Left lobe of liver (tissue), 2 donors: ENCODE measurements at regions not wholly inside any gene's neighbourhood (a gene's known extent, or its start where the extent isn't known, plus 50 kb on each side); places are given as distances from the start of the nearest gene placed in this dataset.
"Not testable (repeated sequence)": the region's sequence is repeated elsewhere in the genome, so short reads cannot be mapped to it uniquely, and the experiment has no call there.

Experiments
- ATAC-seq: fragments of 200-7000 bp; cut with Tn5 transposase; one replicate; pipeline ENCODE4 v1.9.1; 2020; ENCODE audit warnings: mild to moderate bottlenecking, moderate library complexity
- DNase-seq: peaks from one replicate; pipeline ENCODE4 v3.0.0-alpha.2; 2020; ENCODE audit warnings: low spot score
- donor health status: DM: no; HTN: no; CAD: no; lungs with moderate emphysema.
- donor health status: DM: no; HTN: yes; CAD: no.

DNA sequence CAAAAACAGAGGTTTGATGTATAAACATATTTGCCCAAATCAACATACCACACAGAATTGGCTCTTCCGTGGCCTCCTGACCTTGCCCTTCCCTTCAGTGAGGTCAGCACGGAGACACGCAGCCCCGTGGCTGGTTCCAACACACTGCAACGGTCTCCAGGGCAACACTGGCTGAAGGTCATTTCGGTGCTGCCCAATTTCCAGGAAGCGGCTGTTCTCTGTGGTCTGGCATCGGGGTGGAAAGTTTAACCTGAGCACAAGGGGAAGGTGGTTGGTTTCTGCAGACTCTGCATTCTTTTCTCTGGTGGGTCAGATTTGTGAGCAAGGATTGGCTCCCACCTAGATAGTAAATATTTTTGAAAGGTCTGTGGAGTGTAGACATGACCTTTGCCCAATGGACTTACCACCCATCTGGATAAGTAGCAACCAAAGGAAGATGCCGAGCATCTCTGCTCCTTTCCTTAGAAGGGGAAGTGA is 177.6 kb upstream of the PHACTR1 start:
- DNase-seq: peak; percentile 86

DNA sequence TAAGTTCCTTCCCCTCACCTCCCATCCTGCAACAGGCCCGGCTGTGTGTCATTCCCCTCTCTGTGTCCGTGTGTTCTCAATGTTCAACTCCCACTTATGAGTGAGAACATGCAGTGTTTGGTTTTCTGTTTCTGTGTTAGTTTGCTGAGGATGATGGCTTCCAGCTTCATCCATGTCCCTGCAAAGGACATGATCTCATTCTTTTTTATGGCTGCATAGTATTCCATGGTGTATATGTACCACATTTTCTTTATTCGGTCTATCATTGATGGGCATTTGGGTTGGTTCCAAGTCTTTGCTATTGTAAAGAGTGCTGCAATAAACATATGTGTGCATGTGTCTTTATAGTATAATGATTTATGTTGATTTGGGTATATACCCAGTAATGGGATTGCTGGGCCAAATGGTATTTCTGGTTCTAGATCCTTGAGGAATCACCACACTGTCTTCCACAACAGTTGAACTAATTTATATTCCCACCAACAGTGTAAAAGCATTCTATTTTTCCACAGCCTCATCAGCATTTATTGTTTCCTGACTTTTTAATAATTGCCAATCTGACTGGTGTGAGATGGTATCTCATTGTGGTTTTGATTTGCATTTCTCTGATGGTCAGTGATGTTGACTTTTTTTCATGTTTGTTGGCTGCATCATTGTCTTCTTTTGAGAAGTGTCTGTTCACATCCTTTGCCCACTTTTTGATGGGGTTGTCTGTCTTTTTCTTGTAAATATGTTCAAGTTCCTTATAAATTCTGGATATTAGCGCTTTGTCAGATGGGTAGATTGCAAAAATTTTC is 174.1 kb upstream of the PHACTR1 start:
- not testable (repeated sequence) for DNase-seq, ATAC-seq

More for the DNA sequence above, 177.6 kb upstream of the PHACTR1 start:
- peak; percentile 98 for ATAC-seq

DNA sequence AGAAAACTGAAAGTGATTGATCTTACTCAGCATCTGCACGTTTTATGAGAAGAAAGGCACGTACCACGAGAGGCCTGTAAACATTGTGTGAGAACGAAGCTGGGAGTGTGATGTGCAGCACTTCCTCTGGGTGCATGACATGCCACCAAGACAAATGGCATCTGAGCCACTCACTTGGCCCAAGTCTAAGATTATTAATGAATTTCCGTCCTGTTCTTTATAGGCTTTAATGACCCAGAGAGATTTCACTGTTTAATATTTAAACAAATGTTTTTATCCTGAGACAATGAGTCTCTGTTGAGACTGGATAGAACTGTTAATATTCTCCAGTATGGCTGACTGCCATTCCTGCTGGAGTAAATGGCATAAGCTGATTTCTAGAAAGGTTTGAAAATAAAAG is 172.6 kb upstream of the PHACTR1 start:
- ATAC-seq (no peak), DNase-seq (no peak)

DNA sequence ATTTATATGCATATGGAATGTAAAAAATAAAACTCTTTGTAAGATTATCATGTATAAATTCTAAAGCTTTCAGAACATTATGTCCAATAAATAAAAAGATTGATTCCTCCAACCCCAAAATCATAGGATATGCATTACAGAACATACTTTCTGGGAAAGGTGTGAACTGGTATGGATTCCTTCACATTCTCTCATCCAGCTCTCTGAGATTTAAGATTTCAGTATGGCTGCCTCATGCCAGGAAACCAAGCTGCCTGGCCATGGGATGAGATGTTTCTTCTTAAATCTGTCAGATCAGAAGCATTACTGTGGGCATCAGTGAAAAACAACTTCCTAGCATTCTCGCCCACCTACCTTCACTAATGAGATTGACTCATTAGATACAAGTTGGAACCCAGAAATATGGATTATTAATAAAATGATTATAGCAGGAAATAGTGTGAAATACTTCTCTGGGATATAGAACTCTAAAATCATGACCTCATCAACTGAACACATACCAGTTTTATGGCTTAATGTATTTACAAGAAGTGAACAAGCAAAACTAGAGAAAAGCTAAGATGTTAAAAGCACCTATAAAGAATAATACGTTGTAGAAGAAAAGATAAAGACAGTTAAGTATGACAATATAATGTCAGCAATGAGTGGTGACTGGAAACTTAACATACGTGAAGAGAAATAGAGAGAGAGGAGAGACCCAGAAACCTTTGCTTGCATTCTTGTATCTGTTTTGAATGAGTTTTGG is 171.6 kb upstream of the PHACTR1 start:
- no peak for DNase-seq
- no peak for ATAC-seq

DNA sequence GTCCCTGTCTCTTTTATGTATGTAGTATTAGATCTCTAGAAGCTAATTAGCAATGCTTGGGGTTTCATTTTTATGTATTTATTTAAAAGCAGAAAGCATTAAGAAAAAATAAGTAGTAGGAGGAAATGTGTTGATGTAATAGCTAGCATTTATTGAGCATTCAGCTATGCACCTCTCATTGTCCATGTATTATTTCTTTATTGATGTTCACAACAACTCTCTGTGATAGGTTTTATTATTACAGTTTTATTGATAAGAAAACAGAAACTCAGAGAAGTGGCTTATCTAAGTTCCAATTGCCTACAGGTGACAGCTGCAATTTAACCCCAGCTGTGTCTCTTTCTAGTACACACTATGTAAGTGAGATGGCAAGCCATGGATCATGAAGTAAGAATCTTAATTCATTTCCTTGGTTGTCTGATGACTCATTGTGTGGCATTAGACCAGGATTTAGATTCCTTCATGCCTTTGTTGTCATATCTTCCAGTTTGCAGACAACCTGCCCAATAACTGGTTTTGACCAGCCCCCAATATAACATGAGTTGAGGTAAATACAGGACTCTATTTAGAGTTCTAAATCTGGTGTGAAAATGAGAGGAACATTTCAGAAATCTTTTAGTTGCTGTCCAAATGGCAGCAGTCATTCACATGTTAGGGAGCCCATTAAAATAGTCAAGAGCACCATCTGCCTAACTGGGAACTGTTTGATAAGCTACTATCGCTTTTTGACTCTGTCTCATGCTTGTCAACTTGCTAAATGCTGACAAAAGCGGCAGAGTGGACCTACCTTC is 170.8 kb upstream of the PHACTR1 start:
- ATAC-seq (no peak), DNase-seq (no peak)

DNA sequence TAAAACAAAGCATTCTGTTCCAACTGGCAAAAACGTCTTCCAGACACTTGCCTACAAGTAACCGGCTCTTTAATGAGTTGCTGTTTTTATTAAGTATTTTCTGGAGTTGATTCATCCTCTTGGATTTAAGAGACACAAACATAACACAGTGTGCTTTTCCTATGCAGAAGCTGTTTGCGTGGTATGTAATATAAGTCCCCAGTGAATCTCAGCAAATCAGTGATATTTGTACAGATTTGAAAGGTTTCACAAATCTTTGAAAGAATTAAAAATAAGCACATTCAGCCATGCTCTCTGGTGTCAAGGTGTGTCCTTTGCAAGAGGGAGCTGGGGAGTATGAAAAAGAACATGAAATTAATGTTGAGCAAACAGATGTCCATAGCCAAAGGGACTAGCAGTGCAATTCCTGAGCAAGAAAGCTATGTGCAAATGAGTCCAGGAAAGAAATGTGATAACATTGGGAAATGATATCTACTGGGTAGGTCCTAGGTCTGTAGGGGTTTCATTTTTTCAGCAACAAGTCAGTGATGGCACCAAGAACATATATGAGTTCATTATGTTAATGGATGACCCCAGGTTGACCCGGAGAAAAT is 170.1 kb upstream of the PHACTR1 start:
- no peak for ATAC-seq
- no peak for DNase-seq

DNA sequence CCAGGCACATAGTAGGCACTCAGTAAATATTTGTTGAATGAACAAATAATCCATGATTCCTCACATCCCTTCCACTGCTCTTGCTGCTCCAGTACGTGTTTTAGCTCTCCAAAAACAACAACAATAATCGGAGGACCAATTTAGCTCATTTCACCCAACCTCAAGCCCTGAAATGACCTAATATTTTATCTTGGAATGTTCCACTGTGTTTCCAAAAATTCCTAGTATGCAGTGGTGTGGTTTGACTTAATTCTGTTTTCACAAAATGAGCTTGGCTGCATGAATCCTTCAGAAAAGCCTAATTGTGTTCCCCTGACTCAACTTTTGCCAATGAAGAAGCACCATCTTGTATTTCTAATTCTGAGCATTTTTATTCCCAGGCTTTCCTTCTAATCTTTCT is 168.0 kb upstream of the PHACTR1 start:
- ATAC-seq (no peak), DNase-seq (no peak)

DNA sequence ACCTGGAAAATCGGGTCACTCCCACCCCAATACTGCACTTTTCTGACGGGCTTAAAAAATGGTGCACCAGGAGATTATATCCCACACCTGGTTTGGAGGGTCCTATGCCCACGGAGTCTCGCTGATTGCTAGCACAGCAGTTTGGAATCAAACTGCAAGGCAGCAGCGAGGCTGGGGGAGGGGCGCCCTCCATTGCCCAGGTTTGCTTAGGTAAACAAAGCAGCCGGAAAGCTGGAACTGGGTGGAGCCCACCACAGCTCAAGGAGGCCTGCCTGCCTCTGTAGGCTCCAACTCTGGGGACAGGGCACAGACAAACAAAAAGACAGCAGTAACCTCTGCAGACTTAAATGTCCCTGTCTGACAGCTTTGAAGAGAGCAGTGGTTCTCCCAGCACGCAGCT is 167.1 kb upstream of the PHACTR1 start:
- ATAC-seq, DNase-seq: not testable (repeated sequence)

DNA sequence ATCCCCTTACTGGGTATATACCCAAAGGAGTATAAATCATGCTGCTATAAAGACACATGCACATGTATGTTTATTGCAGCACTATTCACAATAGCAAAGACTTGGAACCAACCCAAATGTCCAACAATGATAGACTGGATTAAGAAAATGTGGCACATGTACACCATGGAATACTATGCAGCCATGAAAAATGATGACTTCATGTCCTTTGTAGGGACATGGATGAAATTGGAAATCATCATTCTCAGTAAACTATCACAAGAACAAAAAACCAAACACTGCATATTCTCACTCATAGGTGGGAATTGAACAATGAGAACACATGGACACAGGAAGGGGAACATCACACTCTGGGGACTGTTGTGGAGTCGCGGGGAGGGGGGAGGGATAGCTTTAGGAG is 161.7 kb upstream of the PHACTR1 start:
- not testable (repeated sequence) for DNase-seq, ATAC-seq

DNA sequence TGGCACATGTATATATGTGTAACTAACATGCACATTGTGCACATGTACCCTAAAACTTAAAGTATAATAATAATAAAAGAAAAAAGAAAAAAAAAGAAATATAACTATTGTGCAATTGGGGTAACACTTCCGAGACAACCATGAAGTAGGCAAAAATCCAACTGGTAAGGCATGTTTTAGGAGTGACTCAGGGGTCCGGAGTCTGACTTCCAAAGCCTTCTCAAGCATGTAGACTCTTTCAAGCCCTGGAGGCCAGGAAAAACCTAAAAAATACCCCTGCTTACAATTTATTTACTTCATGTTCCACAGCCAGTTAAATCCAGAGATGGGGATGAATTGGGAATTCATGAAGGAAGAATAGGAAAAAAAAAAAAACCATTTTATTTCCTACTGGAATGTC is 161.3 kb upstream of the PHACTR1 start:
- no peak for ATAC-seq
- DNase-seq: no peak

DNA sequence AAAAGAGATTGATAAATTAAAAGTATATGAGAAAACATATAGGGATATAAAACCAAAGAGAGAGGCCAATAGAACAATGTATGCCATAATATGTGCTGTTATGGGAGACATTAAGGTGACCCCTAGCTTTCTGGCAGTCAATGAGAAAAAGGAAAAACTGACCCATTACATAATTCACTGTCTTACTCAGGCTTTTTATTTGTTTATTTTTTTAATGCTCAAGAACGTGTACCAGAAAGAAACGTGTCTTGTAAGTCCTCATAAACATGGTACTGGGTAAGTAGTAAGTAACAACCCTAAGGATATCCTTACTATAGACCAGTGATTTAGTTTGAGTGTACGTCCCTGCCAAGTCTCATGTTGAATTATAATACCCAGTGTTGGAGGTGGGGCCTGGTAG is 160.8 kb upstream of the PHACTR1 start:
- ATAC-seq: no peak

DNA sequence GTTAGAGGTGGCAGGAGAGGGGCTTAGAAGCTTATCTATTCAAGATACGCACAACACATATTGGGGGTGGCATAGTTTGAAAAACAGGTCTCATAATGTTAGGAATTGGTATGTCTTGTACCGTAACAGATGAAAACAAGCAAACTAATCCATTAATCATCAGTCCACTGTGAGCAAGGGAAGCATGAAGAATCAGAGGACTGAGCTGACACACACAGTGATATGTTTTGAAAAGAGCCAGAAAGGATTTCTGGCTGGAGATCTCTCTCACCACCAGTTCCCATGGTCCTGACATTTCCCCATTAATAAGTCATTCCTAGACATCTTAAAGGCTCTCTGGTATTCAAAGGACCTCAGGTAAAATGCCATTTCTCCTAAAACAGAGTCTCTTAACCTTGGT is 158.8 kb upstream of the PHACTR1 start:
- no peak for ATAC-seq
- no peak for DNase-seq

More for the DNA sequence above, 160.8 kb upstream of the PHACTR1 start:
- DNase-seq: no peak

DNA sequence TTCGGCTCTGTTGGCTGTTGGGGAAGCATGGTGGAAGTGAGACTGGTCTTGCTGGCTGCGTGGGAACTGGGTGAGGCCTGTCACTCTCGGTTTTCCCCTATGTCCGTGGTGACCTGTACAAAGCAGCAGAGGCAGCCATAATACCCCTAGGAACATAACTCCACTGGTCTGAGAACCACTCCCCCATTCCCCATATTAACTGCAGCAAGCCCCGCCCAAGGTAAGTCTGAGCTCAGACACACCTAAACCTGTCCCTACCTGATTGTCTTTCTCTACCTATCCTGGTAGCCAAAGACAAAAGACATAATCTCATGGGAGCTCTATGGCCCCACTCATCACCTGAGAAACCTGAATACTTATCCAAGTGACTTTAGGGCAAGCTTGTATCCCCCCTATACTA is 156.3 kb upstream of the PHACTR1 start:
- no peak for DNase-seq
- no peak for ATAC-seq

DNA sequence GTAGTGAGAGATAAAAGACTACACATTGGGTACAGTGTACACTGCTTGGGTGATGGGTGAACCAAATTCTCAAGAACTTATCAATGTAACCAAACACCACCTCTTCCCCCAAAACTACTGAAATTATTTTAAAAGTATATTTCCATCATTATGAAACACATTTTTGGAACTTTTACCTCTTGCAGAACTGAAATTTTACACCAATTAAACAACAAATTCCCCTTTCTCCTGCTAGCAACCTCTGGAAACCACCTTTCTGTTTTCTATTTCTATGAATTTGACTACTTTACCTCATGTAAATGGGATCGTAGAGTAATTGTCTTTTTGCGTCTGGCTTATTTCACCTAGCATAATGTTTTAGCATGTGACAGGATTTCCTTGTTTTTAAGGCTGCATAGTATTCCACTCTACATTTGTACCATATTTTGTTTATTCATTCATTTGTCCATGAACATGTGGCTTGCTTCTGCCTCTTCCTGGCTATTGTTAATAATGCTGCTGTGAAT is 149.9 kb upstream of the PHACTR1 start:
- no peak for DNase-seq
- ATAC-seq: no peak

DNA sequence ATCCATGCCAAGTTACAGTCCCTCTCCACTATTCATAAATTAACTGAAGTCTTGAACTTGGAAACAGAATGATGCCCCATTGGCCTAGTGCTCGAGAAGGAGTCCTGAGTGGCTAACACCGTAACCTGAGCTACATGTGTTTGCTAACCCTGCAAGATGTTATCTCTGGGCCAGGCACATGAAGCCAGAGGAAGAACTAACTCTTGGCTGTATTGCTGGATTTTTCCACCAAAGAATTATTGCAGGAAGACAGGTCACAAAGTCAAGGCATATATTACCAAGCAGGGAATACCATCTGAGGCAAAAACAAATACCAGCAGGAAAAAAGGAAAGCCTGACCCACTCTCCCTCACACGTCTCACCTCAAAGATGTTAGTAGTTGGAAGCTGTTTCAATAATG is 148.9 kb upstream of the PHACTR1 start:
- DNase-seq (no peak), ATAC-seq (no peak)

DNA sequence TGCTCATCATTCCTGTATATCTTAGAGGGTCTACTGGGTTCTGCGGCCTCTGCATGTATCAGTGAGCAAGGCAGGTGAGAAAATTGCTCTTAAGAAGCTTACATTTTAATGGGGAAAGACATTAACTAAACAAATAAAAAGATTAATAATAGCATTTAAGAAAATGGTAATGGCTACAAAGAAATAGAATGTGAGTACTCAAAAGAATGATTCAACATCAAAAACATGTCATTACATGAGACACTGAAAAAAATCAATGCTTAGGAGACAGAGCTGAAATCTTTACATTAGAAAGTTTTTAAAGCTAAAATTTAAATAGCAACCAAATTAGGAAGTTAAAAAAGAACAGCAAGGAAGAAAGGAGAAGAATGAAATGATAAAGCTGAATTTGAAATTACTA is 146.9 kb upstream of the PHACTR1 start:
- DNase-seq (no peak), ATAC-seq (no peak)

DNA sequence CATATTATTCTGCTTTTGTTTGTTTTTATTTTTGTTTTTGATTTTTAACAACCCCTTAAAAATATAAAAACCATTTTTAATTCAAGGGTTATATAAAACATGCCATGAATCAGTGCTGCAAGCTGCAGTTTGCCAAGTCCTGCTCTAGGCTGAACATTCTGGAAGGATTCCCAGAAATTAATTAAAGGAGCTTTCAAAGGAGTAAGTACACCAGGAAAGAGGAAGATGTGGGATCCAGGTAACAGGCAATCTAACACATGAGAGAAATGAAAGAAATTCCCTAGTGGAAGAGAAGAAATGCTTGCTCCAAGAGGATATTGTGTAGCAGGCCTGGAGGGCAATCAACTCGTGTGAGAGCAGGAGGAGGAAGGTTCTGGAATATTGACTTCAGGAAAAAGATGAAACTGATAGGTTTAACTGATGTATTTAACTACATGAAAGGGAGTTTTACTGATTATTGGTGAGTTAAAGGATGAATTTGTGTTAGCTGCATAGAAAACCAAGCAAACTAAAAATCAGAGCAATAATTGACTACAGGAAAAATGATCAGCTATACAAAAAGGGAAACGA is 146.0 kb upstream of the PHACTR1 start:
- no peak for DNase-seq

DNA sequence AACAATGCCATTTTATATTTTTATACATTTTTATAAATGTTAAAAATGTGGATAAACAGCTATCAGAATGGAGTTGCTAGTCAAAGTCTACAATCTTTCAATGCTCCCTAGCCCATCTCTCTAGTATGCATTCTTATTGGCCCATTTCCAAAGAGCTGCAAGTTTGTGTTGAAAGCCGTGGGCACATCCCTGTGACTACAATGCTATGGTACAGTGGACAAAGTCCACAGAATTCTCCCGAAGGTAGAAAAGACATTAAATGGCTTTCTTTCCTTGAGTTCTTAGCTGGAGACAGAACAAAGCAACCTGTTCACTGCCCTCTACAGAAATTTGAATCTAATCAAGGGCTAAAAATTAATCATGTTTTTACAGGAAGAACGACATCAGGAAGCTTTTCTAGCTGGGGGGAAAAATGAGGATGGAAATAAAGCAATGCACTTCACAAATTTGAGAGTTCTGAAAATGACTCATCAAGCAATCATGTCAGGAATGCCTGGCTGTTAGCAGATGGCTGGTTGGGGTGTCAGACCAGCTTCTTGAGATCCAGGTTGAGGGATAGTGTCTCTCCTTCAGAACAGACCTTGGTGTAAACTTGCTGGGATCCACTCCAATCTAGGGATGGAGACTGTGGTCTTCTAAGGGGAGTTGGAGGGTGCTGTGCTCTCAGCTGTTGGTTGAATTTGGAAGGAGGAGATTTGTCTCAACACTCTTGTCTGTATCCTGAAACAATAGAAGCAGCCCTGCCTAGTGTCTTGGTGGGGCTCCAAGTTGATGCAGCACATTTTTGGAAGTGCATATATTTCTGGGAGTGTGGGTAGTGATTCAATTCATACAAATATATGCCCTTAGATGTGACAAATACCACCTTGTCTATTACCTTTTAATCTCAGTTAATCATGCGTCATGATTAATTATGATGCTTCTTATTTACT is 143.4 kb upstream of the PHACTR1 start:
- no peak for ATAC-seq
- DNase-seq: no peak

More for the DNA sequence above, 146.0 kb upstream of the PHACTR1 start:
- ATAC-seq: peak; percentile 53

DNA sequence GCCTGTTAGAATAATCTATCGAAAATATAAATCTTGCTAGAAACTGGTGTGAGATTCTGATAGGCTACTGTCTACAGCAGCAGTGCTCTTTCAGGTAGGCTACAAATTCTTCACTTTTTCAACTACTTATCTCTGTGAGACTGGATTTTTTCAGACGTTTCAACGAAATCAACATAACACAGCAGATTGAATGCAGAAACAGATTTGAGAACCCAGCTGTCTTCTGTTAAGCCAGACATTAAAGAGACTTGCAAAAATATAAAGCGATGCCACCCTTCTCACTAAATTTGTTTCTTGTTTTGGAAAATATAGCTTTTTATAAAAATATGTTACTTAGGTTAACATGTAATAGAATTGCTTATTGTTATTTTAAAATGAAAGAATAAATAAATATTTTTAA is 140.6 kb upstream of the PHACTR1 start:
- DNase-seq (no peak), ATAC-seq (no peak)
